ENCODE measurements at regions not wholly inside any gene's neighbourhood (a gene's known extent, or its start where the extent isn't known, plus 50 kb on each side); places are given as distances from the start of the nearest gene placed in this dataset.

GRCh38 chr10:131584287-131584686 is 272.8 kb upstream of the TCERG1L start:
- no peak for DNase-seq

DNA sequence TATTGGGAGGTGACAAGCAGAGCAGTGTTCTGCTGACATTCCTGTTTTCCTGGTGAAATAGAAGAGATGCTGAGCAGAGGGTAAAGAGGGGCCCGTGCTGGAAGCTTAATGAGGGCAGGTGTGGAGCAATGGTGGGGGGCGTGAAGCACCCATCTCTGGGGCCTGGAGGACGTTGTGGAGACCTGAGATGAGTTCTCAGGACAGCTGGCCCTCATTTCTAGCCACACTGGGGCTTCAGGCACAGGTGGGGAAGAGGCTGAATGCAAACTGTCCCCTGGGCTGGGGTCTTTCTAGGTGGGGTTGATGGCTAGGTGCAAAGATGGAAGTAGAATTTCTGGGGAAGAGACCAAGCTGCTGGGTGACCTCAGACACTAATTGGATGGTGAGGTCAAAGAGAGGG is 274.2 kb upstream of the TCERG1L start:
- DNase-seq, result no peak

DNA sequence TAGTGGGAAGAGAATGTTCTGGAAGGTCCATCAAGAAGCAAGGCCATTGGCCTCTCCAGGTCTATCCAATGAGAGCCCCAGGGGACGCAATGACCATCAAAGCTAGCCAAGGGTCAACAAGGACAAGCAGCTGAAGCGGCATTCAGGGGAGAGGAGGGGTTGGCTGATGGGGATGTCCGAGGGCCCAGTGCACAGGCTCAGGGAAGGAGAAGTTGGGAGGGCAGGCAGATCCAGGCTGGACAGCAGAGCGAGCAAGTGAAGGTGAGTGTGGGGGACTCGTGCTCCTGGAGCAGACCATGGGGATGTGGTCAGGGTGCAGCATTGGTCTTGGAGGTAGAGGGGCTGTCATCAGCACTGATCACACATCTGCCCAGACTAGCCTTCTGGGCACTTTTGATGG is 275.4 kb upstream of the TCERG1L start:
- no peak for DNase-seq

DNA sequence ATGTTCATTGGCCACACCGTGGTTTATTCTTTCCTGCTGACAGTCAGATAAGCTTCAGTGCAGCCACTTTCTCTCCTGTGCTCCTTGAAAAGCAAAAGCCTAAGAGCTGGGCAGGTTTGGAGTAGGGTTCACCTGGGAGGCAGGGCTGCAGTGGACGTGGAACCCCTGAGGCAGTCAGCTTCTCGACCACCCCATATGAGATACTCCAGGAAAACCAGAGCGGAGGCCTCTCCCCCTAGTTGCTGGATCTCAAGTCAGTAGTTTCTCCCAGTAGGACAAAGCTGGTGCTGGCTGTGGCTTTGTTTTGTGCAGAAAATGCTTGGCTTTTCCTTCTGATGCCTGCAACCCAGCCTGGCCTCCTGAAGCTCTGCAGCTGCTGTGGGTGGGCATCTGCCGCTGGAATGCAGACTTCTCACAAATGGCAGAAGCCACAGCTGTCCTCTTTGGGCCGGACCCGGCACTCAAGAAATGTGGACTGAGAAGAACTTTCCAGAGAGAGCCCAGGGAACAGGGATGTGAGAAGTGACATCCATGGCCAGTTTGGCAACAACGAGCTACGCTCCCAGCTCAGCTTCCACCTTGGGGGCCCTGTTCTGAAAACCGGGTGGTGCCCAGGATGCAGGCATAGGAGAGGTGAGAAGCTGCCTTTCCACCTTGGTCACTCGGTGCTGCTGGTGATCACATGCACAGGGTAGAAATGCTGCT is 276.6 kb upstream of the TCERG1L start:
- DNase-seq, result no peak

DNA sequence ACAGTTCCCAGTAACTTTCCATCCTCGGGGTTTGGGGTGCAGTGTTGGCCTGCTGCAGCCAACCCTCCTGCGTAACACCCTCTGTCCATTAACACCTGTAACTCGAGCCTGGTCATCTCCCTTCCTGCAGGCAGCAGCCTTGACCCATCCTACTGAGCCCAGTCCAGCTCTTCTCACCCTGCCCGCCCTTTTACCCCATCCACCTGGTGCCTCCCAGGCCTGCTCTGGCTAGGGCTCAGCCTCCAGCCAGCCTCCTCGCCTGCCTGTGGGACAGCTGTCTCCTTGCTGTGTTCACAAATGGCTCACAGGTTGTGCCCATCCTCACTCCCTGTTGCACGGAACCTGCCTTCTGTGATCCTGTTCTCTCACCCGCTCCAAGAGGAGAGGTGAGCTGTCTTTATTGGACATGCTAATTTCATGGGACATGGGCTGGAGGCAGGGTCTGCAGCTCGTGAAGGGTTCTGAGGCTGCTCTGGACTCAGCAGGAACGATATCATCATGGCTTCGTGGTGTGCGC is 277.2 kb upstream of the TCERG1L start:
- no peak for DNase-seq

DNA sequence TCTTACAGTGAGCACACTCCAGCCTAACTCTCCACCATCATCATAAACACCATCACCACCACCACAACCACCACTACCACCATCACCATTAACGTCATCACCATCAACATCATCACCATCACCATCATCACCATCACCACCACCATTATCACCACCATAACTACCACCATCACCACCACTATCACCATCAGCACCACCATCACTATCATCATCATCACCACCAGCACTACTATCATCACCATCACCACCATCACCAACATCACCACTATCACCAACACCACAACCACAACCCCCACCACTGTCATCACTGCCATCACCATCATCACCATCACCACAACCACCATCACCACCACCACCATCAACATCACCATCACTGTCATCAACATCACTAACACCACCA is 279.0 kb upstream of the TCERG1L start:
- DNase-seq, result no peak

- DNase-seq, result no peak
Observed at GRCh38 chr10:131591936-131592335, 280.4 kb upstream of the TCERG1L start.

GRCh38 chr10:131609176-131609575 is 291.6 kb upstream of the PPP2R2D start:
- DNase-seq, result no peak

DNA sequence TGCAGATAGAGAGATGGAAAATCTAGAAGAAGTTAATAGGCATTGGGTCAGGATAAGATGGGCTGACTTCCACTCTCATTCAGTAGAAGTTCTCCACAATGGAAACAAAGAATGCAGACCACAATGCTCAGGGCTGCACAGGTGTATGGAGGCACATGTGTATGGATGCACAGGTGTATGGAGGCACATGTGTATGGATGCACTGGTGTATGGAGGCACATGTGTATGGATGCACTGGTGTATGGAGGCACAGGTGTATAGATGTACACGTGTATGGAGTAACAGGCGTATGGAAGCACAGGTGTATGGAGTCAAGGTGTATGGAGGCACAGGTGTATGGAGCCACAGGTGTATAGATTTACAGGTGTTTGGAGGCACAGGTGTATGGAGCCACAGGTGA is 285.7 kb upstream of the PPP2R2D start:
- DNase-seq, result no peak

DNA sequence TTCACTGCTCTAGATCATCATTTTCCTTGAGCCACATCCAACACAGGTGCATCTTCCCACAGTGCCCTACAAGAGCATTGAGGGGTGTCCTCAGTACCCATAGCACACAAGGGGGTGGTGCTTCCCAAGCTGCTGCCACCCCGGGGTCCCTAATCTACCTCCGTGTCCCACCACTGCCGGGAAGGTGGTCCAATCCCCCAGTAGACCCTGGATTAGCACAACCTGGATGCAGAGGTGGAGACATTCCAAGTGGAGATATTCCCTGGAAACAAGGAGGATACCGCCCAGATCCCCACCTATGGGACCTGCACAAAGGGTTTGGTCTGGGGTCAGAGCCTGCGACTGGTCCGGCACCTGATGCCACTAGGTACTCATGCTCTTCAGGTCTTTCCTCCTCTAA is 284.8 kb upstream of the PPP2R2D start:
- DNase-seq, result no peak

- no peak for DNase-seq
Observed at GRCh38 chr10:131617113-131617858, 283.5 kb upstream of the PPP2R2D start.

DNA sequence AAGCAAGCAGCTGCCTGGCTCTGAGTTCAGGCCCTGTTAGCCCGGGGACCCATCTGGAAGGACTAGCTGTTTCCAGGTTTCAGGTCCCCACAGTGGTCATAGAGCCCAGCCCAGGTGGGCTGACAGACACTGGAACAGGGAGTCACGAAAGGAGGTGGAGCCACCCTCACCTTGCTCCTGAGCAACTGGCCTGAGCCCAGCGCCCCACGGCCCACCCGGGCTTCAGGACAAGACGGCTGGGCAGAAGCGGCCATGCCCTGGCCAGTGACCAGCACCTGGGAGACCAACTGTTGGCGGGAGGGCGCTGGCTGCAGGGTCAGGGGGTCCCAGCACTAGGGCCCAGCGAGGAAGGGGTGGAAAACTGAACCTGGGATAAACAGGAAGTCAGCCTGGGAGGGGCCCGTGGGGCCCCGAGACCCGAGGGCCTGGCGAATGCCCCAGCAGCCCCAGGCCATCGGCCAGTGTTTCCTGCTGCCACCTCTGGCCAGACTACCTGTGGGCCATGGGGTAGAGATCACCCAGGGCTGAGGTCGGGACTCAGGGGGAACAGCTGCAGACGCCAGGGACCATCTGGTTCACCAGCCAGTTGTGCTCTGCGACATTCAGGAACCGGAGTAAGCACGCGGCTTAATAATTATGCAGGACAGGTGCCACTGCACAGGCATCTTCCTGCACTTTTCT is 282.1 kb upstream of the PPP2R2D start:
- no peak for DNase-seq

DNA sequence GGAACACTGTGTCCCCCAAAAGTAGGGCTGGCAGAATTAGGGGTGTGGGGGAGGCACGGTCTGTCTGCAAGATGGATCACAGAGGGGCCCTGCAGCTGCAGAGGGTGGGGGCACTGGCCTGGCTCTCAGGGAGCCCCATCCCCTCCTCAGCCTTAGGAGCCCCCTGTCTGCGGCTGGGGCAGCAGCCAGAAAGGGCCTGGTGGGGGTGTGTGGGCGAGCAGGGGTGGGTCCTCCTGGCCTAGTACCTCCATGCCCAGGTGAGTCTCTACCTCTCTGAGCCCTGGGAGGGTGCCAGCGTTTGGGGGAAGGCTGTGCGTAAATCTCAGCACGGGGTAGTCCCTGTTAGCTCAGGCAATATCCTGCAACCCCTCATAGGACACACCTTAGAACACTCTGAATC is 280.5 kb upstream of the PPP2R2D start:
- DNase-seq, result no peak

DNA sequence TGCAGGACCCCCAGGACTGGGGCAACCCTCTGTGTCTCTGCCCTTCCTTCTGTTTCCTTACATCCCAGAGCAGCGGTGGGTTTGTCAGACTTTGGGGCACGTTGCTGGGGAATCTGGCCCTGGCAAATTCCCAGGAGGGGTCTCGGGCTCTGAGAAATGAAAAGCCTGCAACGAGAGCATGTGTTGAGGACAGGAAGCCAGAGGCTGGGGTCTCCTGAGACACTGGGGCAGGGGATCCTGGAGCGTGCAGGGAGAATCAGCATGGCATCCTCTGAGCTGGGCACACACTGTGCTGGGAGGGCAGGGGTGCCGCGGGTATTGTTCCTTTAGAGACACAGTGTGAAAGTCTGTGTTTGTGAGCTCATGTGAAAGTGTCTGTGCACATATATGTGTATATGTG is 279.9 kb upstream of the PPP2R2D start:
- no peak for DNase-seq

DNA sequence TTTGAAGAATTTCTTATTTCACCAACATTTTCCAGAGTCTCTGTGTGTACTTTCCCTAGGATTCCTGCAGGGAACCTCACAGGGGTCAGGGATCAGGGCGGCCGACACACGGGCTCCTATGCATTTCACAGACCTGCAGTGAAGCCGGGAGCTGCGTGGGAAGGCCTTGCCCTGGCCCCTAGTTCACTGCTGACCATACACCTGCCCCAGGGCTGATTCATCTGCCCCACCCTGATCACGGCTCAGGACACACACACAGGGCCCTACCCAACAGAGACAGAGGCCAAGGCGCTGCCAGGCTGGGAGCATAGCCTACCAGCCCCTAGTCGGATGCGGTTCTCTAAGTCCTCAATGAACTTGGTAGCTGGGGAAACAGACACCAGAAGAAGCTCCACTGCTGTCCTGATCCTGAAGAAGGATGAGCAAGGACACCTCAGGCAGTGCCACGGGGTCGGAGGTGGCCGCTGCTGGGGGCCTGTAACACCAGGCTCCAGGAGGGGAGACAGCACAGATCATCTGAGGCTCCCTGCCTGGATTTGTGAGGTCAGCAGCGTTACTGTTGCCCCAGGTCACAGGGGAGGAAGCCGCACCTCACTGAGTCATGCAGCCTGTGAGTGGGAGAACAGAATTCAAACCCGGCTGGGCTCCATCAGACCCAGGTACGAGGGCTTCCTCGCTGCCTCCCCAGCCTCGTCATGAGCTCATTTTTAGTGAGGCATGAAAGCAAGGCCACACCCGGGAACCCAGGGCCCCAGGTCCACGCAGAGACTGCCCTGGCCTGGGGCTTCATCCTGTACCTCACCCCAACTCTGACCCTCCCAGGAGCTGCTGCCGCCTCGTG is 278.8 kb upstream of the PPP2R2D start:
- DNase-seq, result no peak

DNA sequence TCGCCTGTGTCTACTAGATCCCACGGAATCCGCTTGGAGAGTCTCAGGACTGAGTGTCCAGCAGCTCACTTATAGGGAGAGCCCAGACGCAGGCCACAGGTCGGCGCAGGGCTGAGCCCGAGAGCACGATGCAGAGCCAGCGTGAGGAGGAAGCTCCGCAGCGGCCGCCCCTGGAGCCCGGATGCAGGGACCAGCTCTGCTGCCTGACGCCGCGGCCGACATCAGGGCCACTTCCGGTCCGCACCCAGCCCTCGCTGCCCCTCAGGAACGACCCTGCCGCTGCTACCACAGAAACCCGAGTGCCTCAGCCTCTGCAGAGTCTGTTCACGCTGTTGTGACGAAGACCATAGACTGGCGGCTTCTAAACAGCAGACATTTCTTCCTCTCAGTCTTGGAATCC is 275.8 kb upstream of the PPP2R2D start:
- DNase-seq, result no peak

GRCh38 chr10:131626274-131626673 is 274.5 kb upstream of the PPP2R2D start:
- no peak for DNase-seq

DNA sequence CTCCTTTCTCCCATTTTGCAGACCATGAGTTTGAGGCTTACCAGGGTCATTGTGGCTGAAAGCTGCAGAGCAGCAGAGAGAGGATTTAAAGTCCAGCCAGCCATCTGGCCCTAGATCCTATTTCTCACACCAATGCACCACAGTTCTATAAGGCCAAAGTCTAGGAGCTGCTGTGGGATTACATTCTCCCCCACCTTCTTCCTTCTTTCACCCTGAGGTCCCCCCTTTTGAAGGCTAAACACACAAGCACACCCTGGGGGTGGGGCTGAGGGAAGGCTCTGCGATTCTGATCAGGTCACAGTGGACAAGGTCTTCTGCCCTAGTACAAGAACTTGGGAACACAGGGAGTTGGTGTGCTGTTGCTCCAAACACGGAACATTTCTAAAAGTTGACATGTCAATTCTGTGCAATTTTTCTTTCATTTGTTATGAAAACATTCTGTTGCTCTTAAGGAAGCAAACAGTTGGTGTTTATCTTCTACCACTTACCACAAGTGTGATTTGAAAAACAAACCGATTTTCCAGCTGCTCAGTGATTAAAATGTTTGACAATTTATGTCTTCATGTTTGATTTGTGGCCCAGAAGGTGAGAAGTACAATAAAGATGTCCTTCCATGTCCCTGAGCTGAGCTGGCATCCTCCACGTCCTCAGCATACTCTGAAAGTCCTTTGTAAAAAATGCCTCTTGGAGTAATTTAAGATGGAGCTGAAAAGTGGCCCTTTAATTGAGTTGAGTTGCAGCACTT is 271.6 kb upstream of the PPP2R2D start:
- DNase-seq, result no peak

GRCh38 chr10:131630772-131631258 is 270.0 kb upstream of the PPP2R2D start:
- no peak for DNase-seq

DNA sequence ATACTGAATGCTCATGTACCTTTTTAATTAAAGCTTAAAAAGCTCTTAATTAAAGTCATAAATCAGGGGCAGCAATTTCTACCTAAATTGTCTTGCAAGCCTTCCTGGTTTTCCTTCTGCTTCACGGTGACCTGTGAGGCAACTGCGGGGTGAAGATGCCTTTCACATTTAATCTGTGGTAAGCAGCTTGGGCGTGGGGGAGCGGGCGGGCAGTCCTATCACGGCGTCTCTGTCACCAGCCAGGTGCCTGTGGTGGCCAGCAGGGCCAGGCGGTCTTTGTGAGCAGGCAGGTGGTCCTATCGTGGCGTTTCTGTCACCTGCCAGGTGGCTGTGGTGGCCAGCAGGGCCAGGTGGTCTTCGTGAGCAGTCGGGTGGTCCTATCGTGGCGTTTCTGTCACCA is 269.2 kb upstream of the PPP2R2D start:
- DNase-seq, result no peak

DNA sequence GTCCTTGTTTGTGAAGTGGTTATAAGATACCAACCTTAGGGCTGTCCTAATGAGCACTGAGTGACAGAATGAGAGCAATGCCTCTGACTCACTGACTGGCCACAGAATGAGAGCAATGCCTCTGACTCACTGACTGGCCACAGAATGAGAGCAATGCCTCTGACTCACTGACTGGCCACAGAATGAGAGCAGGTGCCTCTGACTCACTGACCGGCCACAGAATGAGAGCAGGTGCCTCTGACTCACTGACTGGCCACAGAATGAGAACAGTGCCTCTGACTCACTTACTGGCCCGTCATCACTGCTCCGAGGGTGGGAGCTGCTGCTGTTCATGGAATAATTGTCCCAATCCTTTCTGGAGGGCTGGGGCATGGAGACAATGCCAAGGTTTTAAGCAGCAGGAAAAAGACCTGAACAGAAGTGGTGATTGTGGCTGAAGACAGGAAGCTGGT is 265.2 kb upstream of the PPP2R2D start:
- DNase-seq, result peak; percentile 2

DNA sequence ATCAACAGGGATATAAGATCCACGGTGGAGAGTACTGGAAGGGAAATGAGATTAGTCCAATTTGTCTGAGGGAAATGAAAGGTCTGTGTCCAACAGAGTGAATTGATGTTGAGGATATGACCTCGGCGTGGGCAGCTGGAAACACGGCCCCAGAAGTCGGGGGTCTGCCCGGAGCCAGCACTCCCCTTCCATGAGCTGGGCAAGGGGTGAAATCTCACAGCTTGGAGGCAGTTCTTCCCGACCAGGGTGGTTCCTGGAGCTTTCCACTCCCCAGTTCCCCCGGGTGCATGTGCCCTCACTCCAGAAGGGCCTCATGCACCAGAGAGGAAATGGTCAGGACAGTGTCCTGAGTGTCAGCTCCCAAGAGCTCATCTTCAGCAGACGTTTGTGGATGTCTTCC is 264.7 kb upstream of the PPP2R2D start:
- no peak for DNase-seq
